Brain microvascular endothelial cell (primary cell): ENCODE measurements at regions not wholly inside any gene's neighbourhood (a gene's known extent, or its start where the extent isn't known, plus 50 kb on each side); places are given as distances from the start of the nearest gene placed in this dataset.

ENCODE experiments used
- DNase-seq: peaks from one replicate; pipeline ENCODE4 v3.0.0-alpha.2; 2020
- H3K27ac ChIP-seq: fragments of 250-450 bp; sonication (Bioruptor Pico); 2 replicates; pipeline ENCODE4 v1.5.1; 2020; ENCODE audit warnings: mild to moderate bottlenecking, moderate library complexity
- H3K27me3 ChIP-seq: fragments of 250-450 bp; sonication (Bioruptor Pico); replicated peaks from 2 replicates; pipeline ENCODE4 v1.5.1; 2020; ENCODE audit warnings: mild to moderate bottlenecking
- H3K36me3 ChIP-seq: fragments of 250-450 bp; sonication (Bioruptor Pico); replicated peaks from 2 replicates; pipeline ENCODE4 v1.5.1; 2020; ENCODE audit warnings: mild to moderate bottlenecking
- H3K4me3 ChIP-seq: 2 replicates; pipeline ENCODE4 v1.5.1; 2011; ENCODE audit warnings: low read depth, mild to moderate bottlenecking, control low read depth, low read length, moderate library complexity
- CTCF ChIP-seq: IDR thresholded peaks from 2 replicates; pipeline ENCODE4 v1.5.1; 2011; ENCODE audit warnings: low read depth, mild to moderate bottlenecking, moderate library complexity, low read length, control low read depth, inconsistent platforms; ENCODE audit errors: missing control alignments
- in situ Hi-C: cut with HindIII; loops from 2 replicates; pipeline ENCODE4 v1.10.0; 2017; ENCODE audit warnings: low sequenced_read_pairs, low pct_ligation_motif_present

- H3K4me3 ChIP-seq = no peak overlapping the region
- no peak for TF ChIP-seq CTCF
These were observed 105.2 kb upstream of the APP start for GRCh38 chr21:26275801-26276200.

GRCh38 chr21:26273686-26274313 is 103.2 kb upstream of the APP start:
- no peak overlapping the region for H3K27ac ChIP-seq
- in situ Hi-C loops = no loop called here
- H3K4me3 ChIP-seq = no peak overlapping the region
- TF ChIP-seq CTCF = no peak
- no peaks in the 10 kb centered on the region for H3K36me3 ChIP-seq
- DNase-seq = no peak
- no peaks in the 10 kb centered on the region for H3K27me3 ChIP-seq

More at GRCh38 chr21:26275801-26276200, 105.2 kb upstream of the APP start:
- no peak for DNase-seq
- in situ Hi-C loops = no loop called here
- Histone ChIP-seq H3K36me3 (no peaks in the 10 kb centered on the region), H3K27ac (no peak overlapping the region), H3K27me3 (no peaks in the 10 kb centered on the region)

GRCh38 chr21:26267389-26267788 is 96.8 kb upstream of the APP start:
- in situ Hi-C loops = no loop called here
- Histone ChIP-seq H3K4me3 (no peak overlapping the region), H3K36me3 (no peaks in the 10 kb centered on the region), H3K27ac (no peak overlapping the region), H3K27me3 (no peaks in the 10 kb centered on the region)
- no peak for TF ChIP-seq CTCF
- no peak for DNase-seq

GRCh38 chr21:26246073-26246472 is 75.5 kb upstream of the APP start:
- no peak for TF ChIP-seq CTCF
- no peak overlapping the region for H3K4me3 ChIP-seq
- no peak for DNase-seq
- no peaks in the 10 kb centered on the region for H3K27me3 ChIP-seq
- no peak overlapping the region for H3K27ac ChIP-seq
- in situ Hi-C loops = no loop called here
- H3K36me3 ChIP-seq = no peaks in the 10 kb centered on the region

GRCh38 chr21:26245428-26245827 is 74.9 kb upstream of the APP start:
- TF ChIP-seq CTCF = no peak
- Histone ChIP-seq H3K36me3 (no peaks in the 10 kb centered on the region), H3K27ac (no peak overlapping the region), H3K27me3 (no peaks in the 10 kb centered on the region), H3K4me3 (no peak overlapping the region)
- no peak for DNase-seq
- in situ Hi-C loops = no loop called here

- no peak overlapping the region for H3K27ac ChIP-seq
- H3K36me3 ChIP-seq = no peaks in the 10 kb centered on the region
- no peaks in the 10 kb centered on the region for H3K27me3 ChIP-seq
- no peak for DNase-seq
- TF ChIP-seq CTCF = no peak
- no peak overlapping the region for H3K4me3 ChIP-seq
- in situ Hi-C loops = no loop called here
These were observed 68.1 kb upstream of the APP start for GRCh38 chr21:26238646-26239045.
